B cell (primary cell): ENCODE measurements at regions not wholly inside any gene's neighbourhood (a gene's known extent, or its start where the extent isn't known, plus 50 kb on each side); places are given as distances from the start of the nearest gene placed in this dataset.

Experiments used
- ATAC-seq: fragments of 200-7000 bp; cut with Tn5 transposase; one replicate; pipeline ENCODE4 v1.10.0; 2021; ENCODE audit warnings: low read depth, mild to moderate bottlenecking, moderate number of reproducible peaks, moderate library complexity
- CTCF ChIA-PET: fragments of 350-600 bp; sonication (Branson Sonifier 250); formaldehyde crosslinking; loops from one replicate; lab custom pipeline; 2021; ENCODE audit warnings: antibody characterized with exemption, inconsistent platforms; lab: Charles Lee
- POLR2A ChIA-PET: fragments of 350-600 bp; sonication (Branson Sonifier 250); formaldehyde crosslinking; loops from one replicate; lab custom pipeline; 2021; ENCODE audit warnings: antibody characterized with exemption; lab: Charles Lee
- DNase-seq: peaks from one replicate; pipeline ENCODE4 v3.0.0; 2013
- H2AFZ ChIP-seq: 2 replicates; pipeline ENCODE4 v1.6.1; 2012; ENCODE audit warnings: mild to moderate bottlenecking, low read depth, low read length; ENCODE audit not compliant: insufficient read depth, poor library complexity, severe bottlenecking
- H3K27ac ChIP-seq, 2 donors: 1 replicate in 1 of 2; 2 replicates in 1 of 2; pipeline ENCODE4 v1.5.1; 2012 to 2013; ENCODE audit warnings: low read length in 2 of 2, mild to moderate bottlenecking in 2 of 2, moderate library complexity in 1 of 2
- H3K27me3 ChIP-seq, 4 experiments: fragments of 200-600 bp in 1 of 4; sonication (generic) in 1 of 4; replicated peaks in 1 of 4; 1 replicate in 2 of 4; 2 replicates in 2 of 4; pipeline versions ENCODE4 v1.6.1 to v1.7.0; 2013 to 2016; ENCODE audit warnings: low read length in 3 of 4, mild to moderate bottlenecking in 2 of 4, mixed read lengths in 1 of 4, moderate library complexity in 1 of 4; ENCODE audit not compliant: insufficient read depth in 4 of 4, control insufficient read depth in 3 of 4; ENCODE audit errors: control extremely low read depth in 1 of 4
- H3K36me3 ChIP-seq, 2 experiments: replicated peaks in 1 of 2; 1 replicate in 1 of 2; 2 replicates in 1 of 2; pipeline versions ENCODE4 v1.6.1 to v1.7.1; 2013; ENCODE audit warnings: low read length in 1 of 2; ENCODE audit not compliant: insufficient read depth in 2 of 2, control insufficient read depth in 1 of 2; ENCODE audit errors: control extremely low read depth in 1 of 2, extremely low read depth in 1 of 2
- H3K4me1 ChIP-seq, 2 donors: fragments of 200-600 bp in 1 of 2; sonication (generic) in 1 of 2; 1 replicate in 1 of 2; 2 replicates in 1 of 2; pipeline versions ENCODE4 v1.5.1 to v1.6.1; 2013 to 2017; ENCODE audit warnings: low read length in 2 of 2; ENCODE audit not compliant: control insufficient read depth in 2 of 2, insufficient read depth in 2 of 2
- H3K4me2 ChIP-seq: replicated peaks from 2 replicates; pipeline ENCODE3; 2012; ENCODE audit warnings: mild to moderate bottlenecking, low read depth, low read length; ENCODE audit not compliant: poor library complexity, severe bottlenecking
- H3K4me3 ChIP-seq, 5 experiments: fragments of 200-600 bp in 1 of 5; sonication (generic) in 1 of 5; 1 replicate in 3 of 5; 2 replicates in 2 of 5; pipeline versions ENCODE4 v1.5.1 to v1.7.0; 2011 to 2016; ENCODE audit warnings: low read length in 4 of 5, mild to moderate bottlenecking in 4 of 5, low read depth in 2 of 5, control low read depth in 1 of 5, moderate library complexity in 1 of 5; ENCODE audit not compliant: insufficient read depth in 1 of 5; ENCODE audit errors: control extremely low read depth in 1 of 5, extremely low read depth in 1 of 5
- H3K79me2 ChIP-seq: fragments of 200-600 bp; sonication (generic); one replicate; pipeline ENCODE4 v1.6.0; 2016; ENCODE audit warnings: low read length; ENCODE audit not compliant: control insufficient read depth, insufficient read depth
- H3K9ac ChIP-seq: fragments of 200-600 bp; sonication (generic); 2 replicates; pipeline ENCODE4 v1.6.1; 2017; ENCODE audit warnings: mild to moderate bottlenecking, low read length, moderate library complexity
- H3K9me3 ChIP-seq, 3 donors: one replicate each; pipeline versions ENCODE4 v1.6.1 to v1.7.1; 2013; ENCODE audit warnings: low read length in 2 of 3; ENCODE audit not compliant: control insufficient read depth in 2 of 3, insufficient read depth in 1 of 3; ENCODE audit errors: control extremely low read depth in 1 of 3
- H4K20me1 ChIP-seq: 2 replicates; pipeline ENCODE4 v1.6.0; 2012; ENCODE audit warnings: mild to moderate bottlenecking, low read length; ENCODE audit not compliant: insufficient read depth, control insufficient read depth, poor library complexity, severe bottlenecking
- H3K27ac Mint-ChIP-seq: one replicate; pipeline ENCODE4 v1.8.0; 2021; ENCODE audit warnings: mixed read lengths
- H3K27me3 Mint-ChIP-seq: one replicate; pipeline ENCODE4 v1.8.0; 2021; ENCODE audit warnings: mixed read lengths
- H3K4me1 Mint-ChIP-seq: one replicate; pipeline ENCODE4 v1.8.0; 2021; ENCODE audit warnings: mixed read lengths
- H3K4me3 Mint-ChIP-seq: one replicate; pipeline ENCODE4 v1.8.0; 2021; ENCODE audit warnings: mixed read lengths
- H3K9me3 Mint-ChIP-seq: one replicate; pipeline ENCODE4 v1.8.0; 2022; ENCODE audit warnings: mixed read lengths; ENCODE audit not compliant: insufficient read depth
- CTCF ChIP-seq: fragments of 200-600 bp; IDR thresholded peaks from one replicate; pipeline ENCODE4 v1.8.0; 2022; ENCODE audit warnings: antibody characterized with exemption, mild to moderate bottlenecking
- EZH2 ChIP-seq: IDR thresholded peaks from 2 replicates; pipeline ENCODE4 v1.6.1; 2012; ENCODE audit warnings: borderline replicate concordance, low read depth, mild to moderate bottlenecking, moderate library complexity, low read length; ENCODE audit not compliant: insufficient read depth, poor library complexity, severe bottlenecking
- WGBS: methylation state at CpG from one replicate; pipeline ENCODE4 v1.1.5; 2013; ENCODE audit warnings: missing lambda C conversion rate; ENCODE audit not compliant: insufficient coverage; 5-methylcytosine and 5-hydroxymethylcytosine counted together
- intact Hi-C: fragments of 100-400 bp; cut with micrococcal nuclease; formaldehyde crosslinking; loops from one replicate; pipeline ENCODE4 v1.10.0; 2022

- POLR2A ChIA-PET: no interaction called here
- CTCF ChIA-PET: no interaction called here
- Histone ChIP-seq H3K36me3 (no peaks in the 10 kb centered on the region), H3K27ac (no peak overlapping the region), H3K27me3 (no peaks in the 10 kb centered on the region), H3K4me1 (no peaks in the 10 kb centered on the region), H3K4me3 (no peak overlapping the region), H3K79me2 (no peaks in the 10 kb centered on the region), H4K20me1 (no peaks in the 10 kb centered on the region), H3K4me2 (no peak overlapping the region), H3K9me3 (no peaks in the 10 kb centered on the region), H3K9ac (no peak overlapping the region), H2AFZ (no peak overlapping the region)
- DNase-seq: no peak
- TF ChIP-seq CTCF: no peak
- TF ChIP-seq EZH2: no peak
- ATAC-seq: no peak
- H3K27me3 Mint-ChIP-seq: no peaks in the 10 kb centered on the region
- no peaks in the 10 kb centered on the region for H3K4me1 Mint-ChIP-seq
- H3K4me3 Mint-ChIP-seq: no peak overlapping the region
- intact Hi-C loops: no loop called here
- H3K9me3 Mint-ChIP-seq: no peaks in the 10 kb centered on the region
- no peak overlapping the region for H3K27ac Mint-ChIP-seq
- WGBS: 85% methylated on average over 3 of the region's 9 CpGs
Measured at GRCh38 chr11:92397221-92397755, 172.7 kb downstream of the FAT3 start.

GRCh38 chr11:92399705-92400104 is 175.1 kb downstream of the FAT3 start:
- H3K9me3 Mint-ChIP-seq: no peaks in the 10 kb centered on the region
- intact Hi-C loops: no loop called here
- Histone ChIP-seq H3K4me3 (no peak overlapping the region), H3K9ac (no peak overlapping the region), H3K36me3 (no peaks in the 10 kb centered on the region), H3K9me3 (no peaks in the 10 kb centered on the region), H3K27ac (no peak overlapping the region), H2AFZ (no peak overlapping the region), H4K20me1 (no peaks in the 10 kb centered on the region), H3K4me1 (no peaks in the 10 kb centered on the region), H3K27me3 (no peaks in the 10 kb centered on the region), H3K4me2 (no peak overlapping the region), H3K79me2 (no peaks in the 10 kb centered on the region)
- H3K4me1 Mint-ChIP-seq: no peaks in the 10 kb centered on the region
- POLR2A ChIA-PET: no interaction called here
- H3K4me3 Mint-ChIP-seq: no peak overlapping the region
- TF ChIP-seq EZH2 (no peak), CTCF (no peak)
- H3K27me3 Mint-ChIP-seq: no peaks in the 10 kb centered on the region
- ATAC-seq (no peak), DNase-seq (no peak)
- H3K27ac Mint-ChIP-seq: no peak overlapping the region
- WGBS: 100% methylated on average over 1 of the region's 3 CpGs
- CTCF ChIA-PET: no interaction called here
